Keratinocyte (primary cell): ENCODE measurements at regions not wholly inside any gene's neighbourhood (a gene's known extent, or its start where the extent isn't known, plus 50 kb on each side); places are given as distances from the start of the nearest gene placed in this dataset.

Source experiments
- DNase-seq: peaks from one replicate; pipeline ENCODE4 v3.0.0-alpha.2; 2011; ENCODE audit warnings: low read depth, missing footprints, low spot score
- FAIRE-seq: peaks from 2 replicates; lab custom pipeline; 2011; peaks lifted over from hg19 to GRCh38; lab: Jason Lieb, UNC
- H2AFZ ChIP-seq: 2 replicates; pipeline ENCODE4 v1.6.0; 2012; ENCODE audit warnings: low read length, control low read depth, inconsistent platforms; ENCODE audit not compliant: control insufficient read depth
- H3K27ac ChIP-seq: 2 replicates; pipeline ENCODE4 v1.5.1; 2011; ENCODE audit warnings: low read length; ENCODE audit not compliant: control insufficient read depth, insufficient read depth
- H3K27me3 ChIP-seq: 3 replicates; pipeline ENCODE4 v1.6.0; 2011; ENCODE audit warnings: low read length; ENCODE audit not compliant: control insufficient read depth, insufficient read depth; ENCODE audit errors: extremely low read depth
- H3K36me3 ChIP-seq, 2 experiments: 2 replicates in 1 of 2; 3 replicates in 1 of 2; pipeline ENCODE4 v1.5.1; 2011; ENCODE audit warnings: low read length in 2 of 2, mild to moderate bottlenecking in 1 of 2; ENCODE audit not compliant: control insufficient read depth in 2 of 2, insufficient read depth in 2 of 2; ENCODE audit errors: extremely low read depth in 1 of 2
- H3K4me1 ChIP-seq: 3 replicates; pipeline ENCODE4 v1.5.1; 2011; ENCODE audit warnings: low read length; ENCODE audit not compliant: control insufficient read depth, insufficient read depth; ENCODE audit errors: extremely low read depth
- H3K4me2 ChIP-seq: 3 replicates; pipeline ENCODE4 v1.6.0; 2011; ENCODE audit warnings: low read depth, low read length; ENCODE audit not compliant: control insufficient read depth, insufficient read depth; ENCODE audit errors: extremely low read depth
- H3K4me3 ChIP-seq, 3 experiments: fragments of 200-600 bp in 1 of 3; sonication (generic) in 1 of 3; 2 replicates in 2 of 3; 3 replicates in 1 of 3; pipeline ENCODE4 v1.5.1; 2011 to 2016; ENCODE audit warnings: low read length in 3 of 3, mild to moderate bottlenecking in 3 of 3, control low read depth in 2 of 3, inconsistent platforms in 1 of 3, low read depth in 1 of 3, mixed read lengths in 1 of 3, mixed run types in 1 of 3, moderate library complexity in 1 of 3; ENCODE audit not compliant: control insufficient read depth in 2 of 3, insufficient read depth in 2 of 3; ENCODE audit errors: extremely low read depth in 1 of 3
- H3K79me2 ChIP-seq: 2 replicates; pipeline ENCODE4 v1.6.0; 2012; ENCODE audit warnings: low read length; ENCODE audit not compliant: control insufficient read depth, insufficient read depth
- H3K9ac ChIP-seq: 3 replicates; pipeline ENCODE4 v1.6.0; 2011; ENCODE audit warnings: low read length; ENCODE audit not compliant: control insufficient read depth, insufficient read depth; ENCODE audit errors: extremely low read depth
- H3K9me1 ChIP-seq: 3 replicates; pipeline ENCODE4 v1.6.0; 2011; ENCODE audit warnings: low read length; ENCODE audit not compliant: control insufficient read depth, insufficient read depth; ENCODE audit errors: extremely low read depth
- H3K9me3 ChIP-seq: 2 replicates; pipeline ENCODE4 v1.5.1; 2012; ENCODE audit warnings: low read depth, low read length; ENCODE audit not compliant: control insufficient read depth
- H4K20me1 ChIP-seq: 3 replicates; pipeline ENCODE4 v1.6.0; 2011; ENCODE audit warnings: low read length; ENCODE audit not compliant: control insufficient read depth, insufficient read depth; ENCODE audit errors: extremely low read depth
- CTCF ChIP-seq, 3 experiments: IDR thresholded peaks in 1 of 3; conservative IDR thresholded peaks in 1 of 3; optimal IDR thresholded peaks in 1 of 3; 2 replicates in 2 of 3; 3 replicates in 1 of 3; pipeline versions ENCODE3 to v1.5.1; 2011; ENCODE audit warnings: low read length in 3 of 3, mild to moderate bottlenecking in 3 of 3, moderate library complexity in 2 of 3, control low read depth in 1 of 3, inconsistent platforms in 1 of 3; ENCODE audit not compliant: insufficient read depth in 2 of 3; ENCODE audit errors: extremely low read depth in 1 of 3
- EZH2 ChIP-seq: IDR thresholded peaks from one replicate; pipeline ENCODE4 v1.6.1; 2012; ENCODE audit warnings: inconsistent platforms, mild to moderate bottlenecking, low read length, moderate library complexity
- dilution Hi-C: fragments of 300-500 bp; cut with MboI; formaldehyde crosslinking; loops from one replicate; pipeline ENCODE4 v1.7.0; 2020; ENCODE audit warnings: low sequenced_read_pairs; ENCODE audit not compliant: extremely low pct_ligation_motif_present

- H3K27me3 ChIP-seq, result no peaks in the 10 kb centered on the region
- dilution Hi-C loops, result no loop called here
- TF ChIP-seq EZH2, result no peak
- no peak for TF ChIP-seq CTCF (optimal IDR thresholded peaks at IDR 0.05 in 1 of 3, IDR thresholded peaks at IDR 0.05 in 1 of 3, conservative IDR thresholded peaks at IDR 0.05 in 1 of 3; ENCODE audit: extremely low read depth in 1 of 3, insufficient read depth in 2 of 3, low read length in 3 of 3)
- H2AFZ ChIP-seq, result no peak overlapping the region
- H3K9ac ChIP-seq, result no peak overlapping the region
- no peaks in the 10 kb centered on the region for H4K20me1 ChIP-seq
- no peaks in the 10 kb centered on the region for H3K36me3 ChIP-seq
- no peaks in the 10 kb centered on the region for H3K79me2 ChIP-seq
- no peak overlapping the region for H3K27ac ChIP-seq
- DNase-seq (no peak), FAIRE-seq (no peak)
- H3K4me1 ChIP-seq, result no peaks in the 10 kb centered on the region
- no peak overlapping the region for H3K4me2 ChIP-seq
- H3K9me3 ChIP-seq, result no peaks in the 10 kb centered on the region
- no peak overlapping the region for H3K4me3 ChIP-seq
- H3K9me1 ChIP-seq, result no peaks in the 10 kb centered on the region
These were observed 146.3 kb upstream of the ZC3H15 start for GRCh38 chr2:186339716-186340115.

- DNase-seq, result no peak
- Histone ChIP-seq H3K36me3 (no peaks in the 10 kb centered on the region), H3K79me2 (no peaks in the 10 kb centered on the region), H3K4me2 (no peak overlapping the region), H3K9me1 (no peaks in the 10 kb centered on the region), H3K27ac (no peak overlapping the region), H3K4me1 (peaks cover 9% of the 10 kb centered on the region), H2AFZ (no peak overlapping the region), H3K4me3 (no peak overlapping the region), H4K20me1 (no peaks in the 10 kb centered on the region), H3K9ac (no peak overlapping the region), H3K9me3 (no peaks in the 10 kb centered on the region), H3K27me3 (no peaks in the 10 kb centered on the region)
- dilution Hi-C loops, result no loop called here
- FAIRE-seq, result no peak
- no peak for TF ChIP-seq EZH2
- TF ChIP-seq CTCF (optimal IDR thresholded peaks at IDR 0.05 in 1 of 3, IDR thresholded peaks at IDR 0.05 in 1 of 3, conservative IDR thresholded peaks at IDR 0.05 in 1 of 3; ENCODE audit: extremely low read depth in 1 of 3, insufficient read depth in 2 of 3, low read length in 3 of 3), result no peak
These were observed 144.0 kb upstream of the ZC3H15 start for GRCh38 chr2:186342029-186342428.
